Smooth muscle cell (in vitro differentiated cells): ENCODE measurements at regions not wholly inside any gene's neighbourhood (a gene's known extent, or its start where the extent isn't known, plus 50 kb on each side); places are given as distances from the start of the nearest gene placed in this dataset.

Experiments
- DNase-seq: peaks from one replicate; lab custom pipeline; 2025; ENCODE audit not compliant: unreplicated experiment; lab: John Stamatoyannopoulos, UW
- H2AFZ ChIP-seq: fragments of 200-600 bp; sonication (generic); 2 replicates; pipeline ENCODE4 v1.6.0; 2016; ENCODE audit warnings: antibody characterized with exemption, low read depth, mild to moderate bottlenecking
- H3F3A ChIP-seq: fragments of 200-600 bp; sonication (generic); 2 replicates; pipeline ENCODE4 v1.6.0; 2017; ENCODE audit warnings: antibody characterized with exemption, low read depth
- H3K27ac ChIP-seq: fragments of 200-600 bp; sonication (generic); 2 replicates; pipeline ENCODE4 v1.5.1; 2016; ENCODE audit warnings: low read depth, mild to moderate bottlenecking
- H3K27me3 ChIP-seq: fragments of 200-600 bp; sonication (generic); 2 replicates; pipeline ENCODE4 v1.6.1; 2016; ENCODE audit warnings: low read depth, mild to moderate bottlenecking
- H3K36me3 ChIP-seq: fragments of 200-600 bp; sonication (generic); 2 replicates; pipeline ENCODE4 v1.5.1; 2016; ENCODE audit warnings: low read depth
- H3K4me1 ChIP-seq: fragments of 200-600 bp; sonication (generic); 2 replicates; pipeline ENCODE4 v1.5.1; 2016; ENCODE audit warnings: low read depth
- H3K4me2 ChIP-seq: fragments of 200-600 bp; sonication (generic); 2 replicates; pipeline ENCODE4 v1.6.0; 2016; ENCODE audit warnings: mild to moderate bottlenecking
- H3K4me3 ChIP-seq: fragments of 200-600 bp; sonication (generic); 2 replicates; pipeline ENCODE4 v1.5.1; 2016; ENCODE audit warnings: mild to moderate bottlenecking
- H3K79me2 ChIP-seq: fragments of 200-600 bp; sonication (generic); 2 replicates; pipeline ENCODE4 v1.6.0; 2016; ENCODE audit warnings: low read depth, mild to moderate bottlenecking
- H3K9ac ChIP-seq: fragments of 200-600 bp; sonication (generic); 2 replicates; pipeline ENCODE4 v1.6.0; 2016; ENCODE audit warnings: low read depth
- H3K9me3 ChIP-seq: fragments of 200-600 bp; sonication (generic); replicated peaks from 2 replicates; pipeline ENCODE4 v1.5.1; 2016; ENCODE audit warnings: low read depth
- H4K20me1 ChIP-seq: fragments of 200-600 bp; sonication (generic); 2 replicates; pipeline ENCODE4 v1.6.0; 2016; ENCODE audit warnings: low read depth
- CTCF ChIP-seq: fragments of 200-600 bp; sonication (generic); IDR thresholded peaks from 2 replicates; pipeline ENCODE4 v1.5.1; 2017; ENCODE audit warnings: borderline replicate concordance, mild to moderate bottlenecking, antibody characterized with exemption; ENCODE audit not compliant: insufficient read depth, poor library complexity, severe bottlenecking
- WGBS: methylation state at CpG from one replicate; pipeline ENCODE4 v1.1.7; 2016; ENCODE audit warnings: low lambda C conversion rate; 5-methylcytosine and 5-hydroxymethylcytosine counted together

DNA sequence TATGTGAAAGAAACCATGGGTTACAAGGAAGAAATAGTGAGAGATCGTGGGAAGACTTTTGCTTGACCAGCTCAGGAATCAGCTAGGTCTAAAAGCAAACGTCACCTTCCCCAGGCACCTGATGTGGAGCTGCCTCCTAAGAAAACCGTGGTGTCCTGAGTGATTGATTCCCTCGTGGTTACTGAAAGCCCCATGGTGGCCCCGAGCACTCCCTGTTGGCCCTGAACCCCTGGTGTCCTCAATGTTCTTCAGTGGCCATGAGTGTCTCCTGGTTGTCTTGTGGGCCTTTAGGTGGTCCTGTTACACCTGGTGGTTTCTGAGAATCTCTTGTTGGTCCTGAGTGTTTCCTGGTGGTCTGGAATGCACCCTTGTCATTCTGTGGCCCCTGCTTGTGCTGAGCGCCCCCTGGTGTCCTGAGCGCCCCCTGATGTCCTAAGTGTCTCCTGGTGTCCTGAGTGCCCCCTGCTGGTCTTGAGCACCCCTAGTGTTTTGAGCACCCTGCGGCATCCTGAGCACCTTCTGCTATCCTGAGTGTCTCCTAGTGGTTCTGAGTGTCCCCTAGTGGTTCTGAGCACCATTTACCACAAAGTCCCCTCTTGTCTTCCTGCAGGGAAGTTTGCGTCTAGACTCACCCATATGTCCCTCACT, 518.7 kb downstream of the TMEM121 start:
- H3K79me2 ChIP-seq: no peaks in the 10 kb centered on the region
- no peaks in the 10 kb centered on the region for H3K36me3 ChIP-seq
- no peak overlapping the region for H3K27ac ChIP-seq
- no peak overlapping the region for H3K9ac ChIP-seq
- H3K4me2 ChIP-seq: no peak overlapping the region
- WGBS: 60% methylated on average over 9 of the region's 9 CpGs
- H3K9me3 ChIP-seq: peaks cover 28% of the 10 kb centered on the region
- no peak for DNase-seq
- no peak overlapping the region for H2AFZ ChIP-seq
- H3K27me3 ChIP-seq: no peaks in the 10 kb centered on the region
- no peak for TF ChIP-seq CTCF
- H3K4me3 ChIP-seq: no peak overlapping the region
- no peaks in the 10 kb centered on the region for H4K20me1 ChIP-seq
- H3K4me1 ChIP-seq: no peaks in the 10 kb centered on the region
- H3F3A ChIP-seq: no peaks in the 10 kb centered on the region

- H3K36me3 ChIP-seq: no peaks in the 10 kb centered on the region
- TF ChIP-seq CTCF: no peak
- H4K20me1 ChIP-seq: no peaks in the 10 kb centered on the region
- 73% methylated on average over 2 of the region's 2 CpGs for WGBS
- DNase-seq: no peak
- peaks cover 16% of the 10 kb centered on the region for H3K9me3 ChIP-seq
- no peaks in the 10 kb centered on the region for H3K27me3 ChIP-seq
- no peak overlapping the region for H3K4me2 ChIP-seq
- H3F3A ChIP-seq: no peaks in the 10 kb centered on the region
- H3K4me3 ChIP-seq: no peak overlapping the region
- no peaks in the 10 kb centered on the region for H3K79me2 ChIP-seq
- no peaks in the 10 kb centered on the region for H3K4me1 ChIP-seq
- H3K27ac ChIP-seq: no peak overlapping the region
- no peak overlapping the region for H2AFZ ChIP-seq
- no peak overlapping the region for H3K9ac ChIP-seq
These were observed 525.4 kb downstream of the TMEM121 start for GRCh38 chr14:106051796-106052195.

DNA sequence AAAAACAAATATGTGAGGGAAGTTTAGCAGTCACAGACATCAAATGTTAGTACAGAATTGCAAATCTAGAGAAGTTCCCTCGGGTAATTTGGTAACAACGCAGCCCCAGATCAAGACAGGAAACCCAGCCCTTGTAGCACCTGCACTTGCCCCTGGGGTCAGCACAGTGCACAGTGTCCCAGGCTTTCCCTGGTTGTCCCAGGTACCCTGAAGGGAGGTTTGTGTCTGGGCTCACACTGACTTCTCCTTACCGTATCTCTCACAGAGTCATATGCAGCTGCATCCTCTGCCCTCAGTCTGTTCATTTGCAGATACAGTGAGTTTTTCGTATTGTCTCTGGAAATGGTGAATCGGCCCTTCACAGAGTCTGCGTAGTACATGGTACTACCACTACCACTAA, 528.9 kb downstream of the TMEM121 start:
- Histone ChIP-seq H3K9me3 (peaks cover 8% of the 10 kb centered on the region), H4K20me1 (no peaks in the 10 kb centered on the region), H3K79me2 (no peaks in the 10 kb centered on the region), H3F3A (no peaks in the 10 kb centered on the region), H3K4me3 (no peak overlapping the region), H3K36me3 (no peaks in the 10 kb centered on the region), H3K27ac (no peak overlapping the region), H3K27me3 (no peaks in the 10 kb centered on the region), H3K4me1 (no peaks in the 10 kb centered on the region), H3K4me2 (no peak overlapping the region), H3K9ac (no peak overlapping the region), H2AFZ (no peak overlapping the region)
- TF ChIP-seq CTCF: no peak
- WGBS: 62% methylated on average over 6 of the region's 6 CpGs
- DNase-seq: no peak

DNA sequence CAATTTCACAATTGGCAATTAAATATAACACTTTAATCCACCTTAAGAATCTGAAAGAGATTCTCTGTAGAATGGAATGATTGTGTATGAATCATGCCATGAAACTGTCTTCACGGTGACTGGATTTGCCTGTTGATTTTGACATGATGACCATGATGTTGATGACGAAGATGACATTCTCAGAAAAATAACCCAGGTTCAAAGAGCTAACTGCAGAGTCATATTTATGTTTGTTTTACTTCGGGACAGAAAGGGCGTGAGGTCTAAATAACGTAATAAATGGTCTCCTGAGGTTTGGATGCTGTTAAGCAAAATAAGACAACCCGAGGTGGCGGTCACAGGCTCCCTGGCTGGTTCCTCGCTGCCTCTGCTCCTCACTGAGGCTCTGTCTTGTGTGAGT, 532.0 kb downstream of the TMEM121 start:
- H3K27ac ChIP-seq: no peak overlapping the region
- WGBS: 62% methylated on average over 8 of the region's 8 CpGs
- H4K20me1 ChIP-seq: no peaks in the 10 kb centered on the region
- no peak overlapping the region for H2AFZ ChIP-seq
- H3K9me3 ChIP-seq: no peaks in the 10 kb centered on the region
- no peaks in the 10 kb centered on the region for H3K36me3 ChIP-seq
- no peaks in the 10 kb centered on the region for H3K27me3 ChIP-seq
- no peaks in the 10 kb centered on the region for H3K79me2 ChIP-seq
- H3K9ac ChIP-seq: no peak overlapping the region
- no peak for DNase-seq
- no peak overlapping the region for H3K4me3 ChIP-seq
- H3K4me2 ChIP-seq: no peak overlapping the region
- no peaks in the 10 kb centered on the region for H3F3A ChIP-seq
- no peaks in the 10 kb centered on the region for H3K4me1 ChIP-seq
- no peak for TF ChIP-seq CTCF
